Uterus (tissue), 2 donors: ENCODE measurements at regions not wholly inside any gene's neighbourhood (a gene's known extent, or its start where the extent isn't known, plus 50 kb on each side); places are given as distances from the start of the nearest gene placed in this dataset.

Source experiments
- POLR2A ChIP-seq, 2 donors: fragments of 450-650 bp; IDR thresholded peaks; one replicate each; pipeline ENCODE4 v1.6.1; 2016; ENCODE audit warnings: antibody characterized with exemption in 2 of 2, mild to moderate bottlenecking in 1 of 2, moderate library complexity in 1 of 2
- TF ChIP-seq, protein P1 (sequence below), 4 experiments: fragments of 200-600 bp in 2 of 4; fragments of 450-650 bp in 2 of 4; sonication (generic) in 2 of 4; IDR thresholded peaks; one replicate each; pipeline ENCODE4 v1.5.1; 2016 to 2019; ENCODE audit warnings: antibody characterized with exemption in 4 of 4, mild to moderate bottlenecking in 2 of 4, moderate library complexity in 1 of 4

GRCh38 chr22:47586946-47587345 is 824.5 kb downstream of the TBC1D22A start:
- TF ChIP-seq, protein P1, sequence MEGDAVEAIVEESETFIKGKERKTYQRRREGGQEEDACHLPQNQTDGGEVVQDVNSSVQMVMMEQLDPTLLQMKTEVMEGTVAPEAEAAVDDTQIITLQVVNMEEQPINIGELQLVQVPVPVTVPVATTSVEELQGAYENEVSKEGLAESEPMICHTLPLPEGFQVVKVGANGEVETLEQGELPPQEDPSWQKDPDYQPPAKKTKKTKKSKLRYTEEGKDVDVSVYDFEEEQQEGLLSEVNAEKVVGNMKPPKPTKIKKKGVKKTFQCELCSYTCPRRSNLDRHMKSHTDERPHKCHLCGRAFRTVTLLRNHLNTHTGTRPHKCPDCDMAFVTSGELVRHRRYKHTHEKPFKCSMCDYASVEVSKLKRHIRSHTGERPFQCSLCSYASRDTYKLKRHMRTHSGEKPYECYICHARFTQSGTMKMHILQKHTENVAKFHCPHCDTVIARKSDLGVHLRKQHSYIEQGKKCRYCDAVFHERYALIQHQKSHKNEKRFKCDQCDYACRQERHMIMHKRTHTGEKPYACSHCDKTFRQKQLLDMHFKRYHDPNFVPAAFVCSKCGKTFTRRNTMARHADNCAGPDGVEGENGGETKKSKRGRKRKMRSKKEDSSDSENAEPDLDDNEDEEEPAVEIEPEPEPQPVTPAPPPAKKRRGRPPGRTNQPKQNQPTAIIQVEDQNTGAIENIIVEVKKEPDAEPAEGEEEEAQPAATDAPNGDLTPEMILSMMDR (IDR thresholded peaks at IDR 0.05) = no peak
- no peak for TF ChIP-seq POLR2A (IDR thresholded peaks at IDR 0.05)
